GM19397 (cell line): ENCODE measurements at regions not wholly inside any gene's neighbourhood (a gene's known extent, or its start where the extent isn't known, plus 50 kb on each side); places are given as distances from the start of the nearest gene placed in this dataset.

ENCODE experiments used
- ATAC-seq: cut with Tn5 transposase; IDR thresholded peaks from one replicate; pipeline ENCODE4 v1.9.1; 2021; ENCODE audit warnings: mild to moderate bottlenecking, moderate library complexity; ENCODE audit not compliant: unreplicated experiment

GRCh38 chr1:228986093-228986904, 251.0 kb downstream of the RHOU start:
- no peak for ATAC-seq

- no peak for ATAC-seq
Measured at GRCh38 chr1:228987286-228987685, 252.0 kb downstream of the RHOU start.

DNA sequence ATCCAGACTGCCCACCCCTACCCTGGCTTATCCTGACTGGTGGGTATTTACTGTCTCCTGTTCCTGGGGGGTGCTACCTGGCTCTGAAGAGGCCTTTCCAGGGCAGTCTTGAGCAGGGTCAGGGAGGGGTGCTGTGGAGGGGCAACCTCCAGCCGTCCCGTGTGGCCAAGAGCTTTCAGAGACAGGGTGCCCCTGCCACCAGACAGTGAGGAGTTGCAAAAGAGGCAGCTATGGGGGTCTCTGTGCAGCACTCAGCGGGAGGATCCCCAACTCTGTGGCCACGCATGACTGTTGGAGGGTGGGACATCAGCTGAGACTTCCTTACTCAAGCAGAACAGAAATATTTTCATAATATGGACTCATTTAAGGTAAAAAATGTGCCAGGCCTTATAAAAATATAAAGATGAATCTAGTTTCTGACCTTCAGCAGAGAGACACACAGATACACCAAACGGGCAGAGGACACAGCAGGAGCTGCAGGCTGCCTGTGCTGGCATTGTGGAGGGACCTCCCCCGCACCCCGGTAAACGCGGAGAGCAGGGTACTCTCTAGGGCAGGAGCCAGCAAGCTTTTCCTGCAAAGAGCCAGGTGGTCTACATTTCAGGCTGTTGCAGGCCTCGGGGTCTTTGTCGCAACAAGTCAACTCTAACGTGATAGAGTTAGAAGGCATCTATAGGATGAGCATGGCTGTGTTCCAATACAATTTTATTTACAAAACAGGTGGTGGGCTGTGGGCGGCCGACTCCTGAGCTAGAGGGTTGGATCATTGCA, 252.6 kb downstream of the RHOU start:
- ATAC-seq = no peak

DNA sequence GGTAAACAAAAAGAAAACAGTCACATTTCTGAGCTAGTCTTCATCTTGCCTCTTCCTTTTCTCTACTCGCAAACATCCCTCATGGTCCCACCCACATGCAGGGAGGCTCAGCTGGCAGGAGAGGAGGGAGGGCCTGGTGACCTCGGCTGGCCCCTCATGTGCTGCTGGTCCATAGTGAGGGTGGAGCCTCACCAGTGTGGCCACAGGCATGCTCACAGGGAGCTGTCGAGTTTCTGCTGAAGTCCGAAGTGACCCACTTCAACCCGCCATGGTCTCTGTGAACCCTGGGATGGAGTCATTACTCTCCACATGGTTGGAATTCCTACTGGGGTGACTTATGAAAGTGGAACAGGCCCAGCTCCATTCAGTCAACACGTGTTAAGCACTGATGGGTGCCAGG, 253.4 kb downstream of the RHOU start:
- ATAC-seq = no peak

GRCh38 chr1:228989176-228989575, 253.9 kb downstream of the RHOU start:
- no peak for ATAC-seq

DNA sequence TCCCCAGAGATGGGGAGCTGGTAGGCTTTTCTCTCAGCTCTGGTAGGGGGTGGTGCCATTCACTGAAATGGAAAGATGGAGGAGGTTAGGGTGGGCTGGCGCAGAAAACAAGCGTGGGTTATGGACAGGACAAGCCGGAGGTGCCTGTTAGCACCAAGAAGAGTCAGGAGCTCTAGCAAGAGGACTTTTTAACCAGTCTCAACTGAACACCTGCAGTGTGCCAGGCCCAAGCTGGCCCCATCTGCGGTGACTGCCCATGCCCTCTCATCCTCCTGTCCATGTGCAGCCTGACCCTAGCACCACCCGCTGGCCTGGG, 254.4 kb downstream of the RHOU start:
- no peak for ATAC-seq

- ATAC-seq = no peak
Measured at GRCh38 chr1:228989992-228990827, 254.9 kb downstream of the RHOU start.

DNA sequence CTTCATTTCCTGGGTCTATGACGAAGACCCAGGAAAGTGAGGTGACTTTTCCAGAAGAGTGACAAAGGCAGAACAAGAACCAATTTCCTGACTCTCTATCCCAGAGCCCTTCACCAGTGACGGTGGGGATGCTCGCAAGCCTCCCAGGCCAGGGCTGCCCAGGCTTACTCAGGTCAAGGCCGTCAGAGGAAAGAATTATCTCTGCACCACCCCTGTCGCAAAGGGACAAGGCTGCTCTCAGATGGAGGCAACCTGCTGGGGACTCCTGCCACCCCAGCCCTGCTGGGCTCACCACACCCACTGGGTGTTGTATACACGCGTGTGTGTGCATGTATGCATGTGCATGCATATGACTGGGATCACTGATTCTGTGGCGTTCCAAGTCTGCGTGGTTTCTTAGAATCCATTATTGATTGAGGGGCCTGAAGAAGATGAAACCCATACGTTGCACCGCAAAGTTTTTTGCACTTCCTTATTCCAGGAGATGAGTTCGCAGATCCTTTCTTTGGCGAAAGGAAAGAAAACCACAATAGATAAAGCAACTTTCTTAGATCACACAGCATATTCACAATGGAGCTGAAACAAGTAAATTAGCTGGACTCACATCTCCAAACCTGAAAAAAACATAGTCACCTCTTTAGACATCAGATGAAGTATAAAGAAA, 255.8 kb downstream of the RHOU start:
- ATAC-seq = no peak

DNA sequence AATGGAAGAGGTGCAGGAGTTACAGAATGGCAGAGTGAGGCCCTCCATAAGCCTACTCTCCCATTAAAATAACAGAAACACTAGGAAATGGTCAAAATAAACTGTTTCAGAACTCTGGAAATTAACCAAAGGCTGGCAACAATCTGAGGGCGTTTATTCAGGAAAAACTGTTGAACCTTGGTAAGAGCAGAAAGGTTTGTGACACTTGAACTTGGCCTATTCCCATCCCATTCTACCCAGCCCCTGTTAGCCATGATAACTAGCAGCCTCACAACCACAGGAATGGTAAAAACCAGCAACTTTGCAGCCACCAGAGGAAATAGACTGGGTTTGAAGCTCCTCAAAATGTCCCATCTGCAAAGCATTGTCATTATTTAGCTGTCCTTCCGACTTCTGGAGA, 256.8 kb downstream of the RHOU start:
- ATAC-seq = no peak

DNA sequence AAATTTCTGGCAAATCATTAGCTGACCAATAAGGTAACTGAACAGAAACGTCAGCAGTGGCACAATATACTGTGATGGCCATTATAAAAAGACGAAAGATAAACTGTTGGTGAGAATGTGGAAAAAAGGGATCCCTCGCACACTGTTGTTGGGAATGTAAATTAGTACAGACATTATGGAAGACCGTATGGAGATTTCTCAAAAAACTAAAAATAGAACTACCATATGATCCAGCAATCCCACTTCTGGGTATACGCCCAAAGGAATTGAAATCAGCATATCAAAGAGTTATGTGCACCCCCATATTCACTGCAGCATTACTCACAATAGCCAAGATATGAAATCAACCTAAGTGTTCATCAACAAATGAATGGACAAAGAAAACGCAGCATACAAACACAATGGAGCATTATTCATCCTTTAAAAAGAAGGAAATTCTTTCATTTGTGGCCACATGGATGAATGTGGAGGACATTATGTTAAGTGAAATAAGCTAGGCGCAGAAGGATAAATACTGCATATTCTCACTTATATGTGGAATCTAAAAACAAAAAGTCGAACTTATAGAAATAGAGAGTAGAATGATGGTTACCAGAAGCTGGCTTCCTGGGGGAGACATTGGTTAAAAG, 257.7 kb downstream of the RHOU start:
- ATAC-seq = no peak

GRCh38 chr1:228994676-228995594, 259.7 kb downstream of the RHOU start:
- ATAC-seq = no peak

DNA sequence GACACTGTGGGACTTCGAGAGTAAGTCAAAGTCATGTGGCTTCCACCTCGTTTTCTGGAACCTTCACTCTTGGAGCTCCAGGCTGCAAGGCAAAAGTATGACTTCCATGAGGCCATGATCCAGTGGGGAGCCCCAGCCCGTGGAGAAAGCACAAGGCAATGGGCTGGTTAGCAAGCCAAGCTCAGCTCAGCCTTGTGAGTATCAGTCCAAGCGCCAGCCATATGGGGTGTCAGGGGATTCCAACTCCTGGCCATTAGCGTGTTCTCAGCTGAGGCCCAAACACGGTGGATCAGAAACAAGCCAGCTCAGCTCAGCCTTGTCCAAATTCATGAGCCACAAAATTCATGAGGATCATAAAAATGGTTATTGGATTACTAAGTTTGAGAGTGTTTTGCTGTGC, 261.0 kb downstream of the RHOU start:
- ATAC-seq = no peak

DNA sequence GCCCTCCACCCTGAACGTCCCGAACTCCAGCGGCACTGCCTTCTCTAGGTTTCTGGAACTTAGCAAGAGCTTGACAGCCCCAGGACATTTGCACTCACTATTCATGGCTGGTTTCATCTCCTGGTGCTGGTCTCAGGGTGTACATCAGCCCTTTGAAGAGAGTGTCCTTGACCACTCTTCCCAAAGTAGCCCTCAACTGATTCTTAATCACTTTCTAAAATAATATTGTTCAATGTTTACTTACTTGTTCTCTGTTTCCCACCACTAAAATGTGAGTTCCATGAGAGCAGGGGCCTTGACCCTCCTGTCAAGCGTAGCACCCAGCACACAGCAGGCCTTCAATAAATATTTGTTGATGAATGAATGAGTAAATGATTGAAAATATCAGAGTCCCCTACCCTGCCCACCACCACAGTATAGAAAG, 262.5 kb downstream of the RHOU start:
- ATAC-seq = no peak

DNA sequence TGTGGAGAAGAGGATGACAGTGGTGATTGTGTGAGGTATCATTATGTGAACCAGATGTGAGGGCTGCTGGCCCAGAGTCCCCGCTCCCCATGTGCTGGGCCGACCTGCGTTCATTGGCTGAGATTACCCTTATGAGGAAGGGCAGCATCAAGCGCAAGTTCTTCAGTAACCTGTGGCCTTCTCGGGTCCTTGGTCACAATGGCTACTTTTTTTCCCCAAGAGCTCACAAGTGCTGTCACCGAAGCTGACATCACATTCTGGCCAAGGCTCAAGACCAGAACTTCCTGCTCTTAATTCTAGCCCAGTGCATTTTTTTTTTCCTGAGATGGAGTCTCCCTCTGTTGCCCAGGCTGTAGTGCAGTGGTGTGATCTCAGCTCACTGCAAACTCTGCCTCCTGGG, 262.9 kb downstream of the RHOU start:
- ATAC-seq = no peak

- no peak for ATAC-seq
Measured at GRCh38 chr1:228999446-229000170, 264.3 kb downstream of the RHOU start.

DNA sequence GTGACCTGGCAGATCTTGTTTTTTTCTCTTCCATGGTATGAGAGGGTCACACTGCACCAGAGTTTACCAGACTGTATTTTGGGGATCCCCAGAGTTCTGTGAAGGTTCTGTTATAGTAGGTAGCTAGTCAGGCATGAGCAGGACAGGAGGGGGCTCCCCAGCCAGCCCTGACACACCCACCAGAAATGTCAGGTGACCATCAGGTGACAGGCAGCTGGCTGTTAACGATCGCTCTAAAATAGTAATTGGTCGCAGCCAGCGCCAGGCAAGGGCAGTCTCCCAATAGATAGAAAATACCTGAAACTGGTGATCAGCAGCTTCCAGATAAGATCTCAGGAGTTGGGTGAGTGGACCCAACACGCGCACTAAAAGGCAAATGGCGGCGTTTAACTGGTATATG, 264.9 kb downstream of the RHOU start:
- ATAC-seq = no peak

GRCh38 chr1:229001467-229002011, 266.3 kb downstream of the RHOU start:
- ATAC-seq = no peak

DNA sequence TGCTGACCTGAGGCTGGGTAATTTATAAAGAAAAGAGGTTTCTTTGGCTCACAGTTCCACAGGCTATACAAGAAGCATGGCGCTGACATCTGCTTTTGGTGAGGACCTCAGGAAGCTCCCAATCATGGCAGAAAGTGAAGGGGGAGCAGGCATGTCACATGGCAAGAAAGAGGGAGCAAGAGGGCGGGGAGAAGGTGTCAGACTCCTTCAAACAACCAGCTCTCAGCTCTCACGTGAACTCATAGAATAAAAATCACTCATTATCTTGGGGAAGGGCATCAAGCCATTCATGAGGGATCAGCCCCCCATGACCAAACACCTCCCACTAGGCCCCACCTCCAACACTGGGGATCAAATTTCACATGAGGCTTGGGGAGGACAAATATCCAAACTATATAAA, 266.8 kb downstream of the RHOU start:
- no peak for ATAC-seq
